ENCODE measurements at regions not wholly inside any gene's neighbourhood (a gene's known extent, or its start where the extent isn't known, plus 50 kb on each side); places are given as distances from the start of the nearest gene placed in this dataset.

DNA sequence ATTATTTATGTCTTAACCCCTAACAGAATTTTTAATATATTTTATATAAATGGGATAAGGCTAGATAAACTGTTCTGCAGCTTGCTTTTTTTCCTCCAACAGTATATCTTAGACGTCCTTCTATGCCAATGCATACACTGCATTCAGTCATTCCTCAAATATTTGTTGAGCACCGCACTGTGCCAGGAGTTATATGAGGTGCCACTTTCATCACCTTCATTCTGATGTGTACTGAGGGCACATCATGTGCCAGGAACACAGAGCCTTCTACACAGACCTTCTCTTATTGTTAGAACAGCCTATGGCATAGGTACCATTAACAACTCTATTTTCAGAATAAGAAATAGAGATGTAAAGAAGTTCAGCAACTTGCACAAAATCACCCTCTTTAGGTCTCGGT is 570.1 kb downstream of the CDK5RAP2 start:
- Mint-ChIP-seq H3K27me3 (ENCODE audit: low read depth) (peaks cover 31% of the 10 kb centered on the region), H3K36me3 (ENCODE audit: low read depth) (no peaks in the 10 kb centered on the region), H3K27ac (ENCODE audit: unreplicated experiment) (no peak overlapping the region), H3K9me3 (no peaks in the 10 kb centered on the region), H3K4me3 (no peak overlapping the region), H3K4me1 (no peaks in the 10 kb centered on the region)
- TF ChIP-seq, protein P1, sequence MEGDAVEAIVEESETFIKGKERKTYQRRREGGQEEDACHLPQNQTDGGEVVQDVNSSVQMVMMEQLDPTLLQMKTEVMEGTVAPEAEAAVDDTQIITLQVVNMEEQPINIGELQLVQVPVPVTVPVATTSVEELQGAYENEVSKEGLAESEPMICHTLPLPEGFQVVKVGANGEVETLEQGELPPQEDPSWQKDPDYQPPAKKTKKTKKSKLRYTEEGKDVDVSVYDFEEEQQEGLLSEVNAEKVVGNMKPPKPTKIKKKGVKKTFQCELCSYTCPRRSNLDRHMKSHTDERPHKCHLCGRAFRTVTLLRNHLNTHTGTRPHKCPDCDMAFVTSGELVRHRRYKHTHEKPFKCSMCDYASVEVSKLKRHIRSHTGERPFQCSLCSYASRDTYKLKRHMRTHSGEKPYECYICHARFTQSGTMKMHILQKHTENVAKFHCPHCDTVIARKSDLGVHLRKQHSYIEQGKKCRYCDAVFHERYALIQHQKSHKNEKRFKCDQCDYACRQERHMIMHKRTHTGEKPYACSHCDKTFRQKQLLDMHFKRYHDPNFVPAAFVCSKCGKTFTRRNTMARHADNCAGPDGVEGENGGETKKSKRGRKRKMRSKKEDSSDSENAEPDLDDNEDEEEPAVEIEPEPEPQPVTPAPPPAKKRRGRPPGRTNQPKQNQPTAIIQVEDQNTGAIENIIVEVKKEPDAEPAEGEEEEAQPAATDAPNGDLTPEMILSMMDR (conservative IDR thresholded peaks at IDR 0.05), result no peak
- no peak for DNase-seq (ENCODE audit: low read depth, low spot score)

DNA sequence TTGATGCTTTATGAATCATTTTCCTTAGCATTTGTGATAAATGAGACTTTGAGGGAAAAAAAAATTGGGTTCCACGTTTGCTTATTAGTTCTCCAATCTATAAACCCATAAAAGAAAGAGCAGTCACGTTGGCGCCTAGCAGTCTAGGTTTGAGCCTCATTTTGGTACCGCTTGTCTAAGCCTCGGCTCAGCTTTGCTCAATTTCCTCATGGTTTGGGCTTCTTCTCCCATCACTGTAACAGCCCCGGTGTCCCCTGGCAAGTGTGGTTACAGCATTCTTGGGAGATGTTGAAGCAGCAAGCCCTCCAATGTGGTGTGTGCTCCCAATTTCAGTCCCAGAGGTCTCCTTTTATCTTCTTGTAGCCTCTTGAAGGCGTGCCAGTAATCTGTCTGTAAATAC is 578.4 kb downstream of the CDK5RAP2 start:
- Mint-ChIP-seq H3K27me3 (ENCODE audit: low read depth) (peaks cover 5% of the 10 kb centered on the region), H3K4me3 (no peak overlapping the region), H3K27ac (ENCODE audit: unreplicated experiment) (no peak overlapping the region), H3K4me1 (no peaks in the 10 kb centered on the region), H3K9me3 (no peaks in the 10 kb centered on the region), H3K36me3 (ENCODE audit: low read depth) (no peaks in the 10 kb centered on the region)
- DNase-seq (ENCODE audit: low read depth, low spot score), result no peak
- TF ChIP-seq, protein P1 (conservative IDR thresholded peaks at IDR 0.05), result no peak

DNA sequence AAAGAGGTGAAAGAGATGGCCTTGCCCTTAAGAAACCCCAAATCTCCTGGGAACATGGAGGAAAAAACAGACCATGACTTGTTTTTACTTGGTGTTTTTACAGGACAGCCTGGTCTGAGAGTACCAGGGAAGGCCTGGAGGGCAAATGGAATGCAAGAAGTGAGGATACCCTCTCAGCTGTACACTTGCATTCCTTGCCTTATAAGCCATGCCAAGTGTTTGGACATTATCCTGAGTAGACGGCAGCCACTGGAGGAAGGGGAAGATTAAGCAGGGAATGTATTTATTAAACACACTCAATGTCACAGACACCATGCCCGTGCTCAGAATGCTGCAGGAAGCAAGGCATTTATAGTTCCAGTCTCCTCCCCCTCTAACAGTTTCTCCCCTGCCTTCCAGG is 581.4 kb downstream of the CDK5RAP2 start:
- Mint-ChIP-seq H3K27me3 (ENCODE audit: low read depth) (no peaks in the 10 kb centered on the region), H3K36me3 (ENCODE audit: low read depth) (no peaks in the 10 kb centered on the region), H3K27ac (ENCODE audit: unreplicated experiment) (no peak overlapping the region), H3K9me3 (no peaks in the 10 kb centered on the region), H3K4me3 (no peak overlapping the region), H3K4me1 (no peaks in the 10 kb centered on the region)
- TF ChIP-seq, protein P1 (conservative IDR thresholded peaks at IDR 0.05), result no peak
- no peak for DNase-seq (ENCODE audit: low read depth, low spot score)

DNA sequence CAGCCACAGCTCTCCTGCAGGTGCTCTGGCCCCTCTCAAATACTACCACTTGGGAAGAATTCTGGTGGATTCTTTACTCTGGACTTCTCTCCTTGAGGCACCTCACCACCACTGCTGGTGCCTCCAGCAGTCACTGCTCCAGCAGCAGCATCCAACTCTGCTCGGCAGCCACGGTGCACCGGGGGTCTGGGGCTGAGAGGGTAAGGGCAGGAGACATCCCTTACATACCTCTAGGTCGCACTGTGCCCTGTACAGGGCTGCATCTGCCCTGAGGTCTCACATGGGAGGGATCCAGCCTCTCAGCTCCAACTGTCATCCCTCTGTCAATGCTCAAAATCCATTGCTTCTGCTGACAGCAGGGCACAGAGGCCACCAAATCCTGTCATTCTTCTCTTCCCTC is 588.2 kb downstream of the CDK5RAP2 start:
- no peak for DNase-seq (ENCODE audit: low read depth, low spot score)
- H3K9me3 Mint-ChIP-seq, result no peaks in the 10 kb centered on the region
- peaks cover 8% of the 10 kb centered on the region for H3K27me3 Mint-ChIP-seq (ENCODE audit: low read depth)
- H3K27ac Mint-ChIP-seq (ENCODE audit: unreplicated experiment), result no peak overlapping the region
- no peak overlapping the region for H3K4me3 Mint-ChIP-seq
- no peaks in the 10 kb centered on the region for H3K36me3 Mint-ChIP-seq (ENCODE audit: low read depth)
- TF ChIP-seq, protein P1 (conservative IDR thresholded peaks at IDR 0.05), result no peak
- H3K4me1 Mint-ChIP-seq, result no peaks in the 10 kb centered on the region

DNA sequence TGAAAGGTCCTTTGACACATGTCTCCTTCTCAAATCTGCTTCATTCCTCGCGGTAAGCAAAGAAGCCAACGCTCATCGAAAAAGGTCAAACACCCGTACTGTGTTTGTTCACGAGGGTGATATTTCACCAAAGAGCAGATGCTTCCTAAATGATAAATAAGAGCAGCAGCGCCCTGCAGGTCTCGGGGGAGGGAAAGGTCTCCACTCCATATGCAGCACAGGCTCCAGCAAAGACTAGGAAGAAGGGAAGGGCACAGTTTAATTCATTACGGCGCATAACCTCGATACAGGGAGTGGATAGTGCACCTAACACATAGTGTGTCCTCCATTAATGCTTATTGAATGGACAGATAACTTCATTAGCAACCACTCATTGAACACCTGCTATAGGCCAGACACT is 593.3 kb downstream of the CDK5RAP2 start:
- Mint-ChIP-seq H3K4me3 (no peak overlapping the region), H3K9me3 (no peaks in the 10 kb centered on the region), H3K36me3 (ENCODE audit: low read depth) (no peaks in the 10 kb centered on the region), H3K27ac (ENCODE audit: unreplicated experiment) (no peak overlapping the region), H3K27me3 (ENCODE audit: low read depth) (peaks cover 28% of the 10 kb centered on the region), H3K4me1 (no peaks in the 10 kb centered on the region)
- TF ChIP-seq, protein P1 (conservative IDR thresholded peaks at IDR 0.05), result no peak
- DNase-seq (ENCODE audit: low read depth, low spot score), result no peak

DNA sequence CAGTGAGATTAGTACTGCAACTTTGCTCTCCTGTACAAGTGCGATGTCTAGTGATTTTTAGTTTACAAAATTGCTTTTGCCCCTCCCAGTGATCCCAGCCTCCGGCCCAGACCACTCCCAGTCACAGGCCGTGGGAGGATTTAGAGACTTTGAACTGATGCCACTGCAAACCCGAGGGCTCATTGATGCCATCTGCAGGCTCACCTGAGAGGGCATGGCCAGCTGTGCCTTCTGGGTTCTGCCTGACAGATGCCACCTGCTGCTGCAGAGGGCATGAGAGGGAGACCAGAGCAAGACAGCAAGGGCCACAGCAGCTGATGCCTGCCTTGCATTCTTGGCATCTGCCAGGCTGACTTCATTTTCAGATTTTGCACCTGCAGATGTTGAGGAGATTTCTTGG is 593.8 kb downstream of the CDK5RAP2 start:
- DNase-seq (ENCODE audit: low read depth, low spot score), result no peak

More for the DNA sequence above, 593.8 kb downstream of the CDK5RAP2 start:
- Mint-ChIP-seq H3K27ac (ENCODE audit: unreplicated experiment) (no peak overlapping the region), H3K4me1 (no peaks in the 10 kb centered on the region), H3K27me3 (ENCODE audit: low read depth) (peaks cover 31% of the 10 kb centered on the region), H3K9me3 (no peaks in the 10 kb centered on the region), H3K4me3 (no peak overlapping the region), H3K36me3 (ENCODE audit: low read depth) (no peaks in the 10 kb centered on the region)
- TF ChIP-seq, protein P1 (conservative IDR thresholded peaks at IDR 0.05), result no peak

Data from neural crest cell (in vitro differentiated cells).